K562 (cell line): ENCODE measurements at regions not wholly inside any gene's neighbourhood (a gene's known extent, or its start where the extent isn't known, plus 50 kb on each side); places are given as distances from the start of the nearest gene placed in this dataset.

Experiments used
- ATAC-seq: fragments of 200-7000 bp; cut with Tn5 transposase; 3 replicates; pipeline ENCODE4 v1.9.1; 2020; ENCODE audit warnings: moderate library complexity
- BruUV-seq: library from RNA; stranded (reverse); fragments of 400-500 nt; replicated peaks from 2 replicates; lab custom pipeline; 2021; lab: Mats Ljungman, UMichigan
- CTCF ChIA-PET: fragments of 300-600 bp; formaldehyde crosslinking; extraction: SDS; loops from one replicate; lab custom pipeline; 2021; ENCODE audit warnings: low intra/inter-chr PET ratio; lab: Yijun Ruan, JAX
- POLR2A ChIA-PET: fragments of 300-600, 350-650 bp; sonication (Branson Sonifier 250); formaldehyde crosslinking; extraction: SDS; loops from one replicate; lab custom pipeline; 2021; ENCODE audit warnings: antibody characterized with exemption, inconsistent platforms; lab: Yijun Ruan, JAX
- DNase-seq, 4 experiments: peaks; one replicate each; pipeline versions ENCODE4 v3.0.0 to v3.0.0-alpha.2; 2011 to 2018; ENCODE audit warnings: low spot score in 3 of 4, mixed read lengths in 3 of 4; ENCODE audit errors: extremely low read depth in 1 of 4
- FAIRE-seq: peaks from 2 replicates; lab custom pipeline; 2011; peaks lifted over from hg19 to GRCh38; lab: Jason Lieb, UNC
- H2AFZ ChIP-seq: 2 replicates; pipeline ENCODE4 v1.6.0; 2011; ENCODE audit warnings: low read depth, low read length, control low read depth, inconsistent platforms
- H3K27ac ChIP-seq: fragments of 200-600 bp; 3 replicates; pipeline ENCODE4 v1.8.0; 2011; ENCODE audit warnings: low read depth, mild to moderate bottlenecking, control low read depth, inconsistent platforms, low read length, moderate library complexity, mixed read lengths; ENCODE audit errors: extremely low read depth
- H3K27me3 ChIP-seq, 2 experiments: fragments of 300-600 bp in 1 of 2; 2 replicates in 1 of 2; 3 replicates in 1 of 2; pipeline versions ENCODE4 v1.6.0 to v1.8.0; 2011; ENCODE audit warnings: inconsistent platforms in 2 of 2, low read length in 2 of 2, mild to moderate bottlenecking in 1 of 2, mixed read lengths in 1 of 2, moderate library complexity in 1 of 2; ENCODE audit not compliant: control insufficient read depth in 2 of 2, insufficient read depth in 2 of 2
- H3K36me3 ChIP-seq: fragments of 300-600 bp; 3 replicates; pipeline ENCODE4 v1.8.0; 2011; ENCODE audit warnings: mild to moderate bottlenecking, low read length, inconsistent platforms; ENCODE audit not compliant: control insufficient read depth, insufficient read depth
- H3K4me1 ChIP-seq, 2 experiments: fragments of 200-600 bp in 1 of 2; replicated peaks in 1 of 2; 2 replicates in 1 of 2; 3 replicates in 1 of 2; pipeline versions ENCODE4 v1.5.1 to v1.8.0; 2011; ENCODE audit warnings: inconsistent platforms in 2 of 2, low read length in 2 of 2, mild to moderate bottlenecking in 1 of 2, mixed read lengths in 1 of 2, moderate library complexity in 1 of 2; ENCODE audit not compliant: control insufficient read depth in 2 of 2, insufficient read depth in 2 of 2
- H3K4me2 ChIP-seq: 2 replicates; pipeline ENCODE4 v1.6.1; 2011; ENCODE audit warnings: low read length, control low read depth, inconsistent platforms, mixed read lengths; ENCODE audit not compliant: insufficient read depth
- H3K4me3 ChIP-seq: fragments of 200-600 bp; sonication (generic), shearing (Covaris generic); 2 replicates; pipeline ENCODE4 v1.5.1; 2016; ENCODE audit warnings: control low read depth, inconsistent platforms
- H3K79me2 ChIP-seq: fragments of 200-600 bp; 3 replicates; pipeline ENCODE4 v1.8.0; 2011; ENCODE audit warnings: low read length, inconsistent platforms; ENCODE audit not compliant: control insufficient read depth, insufficient read depth
- H3K9ac ChIP-seq, 2 experiments: 2 replicates each; pipeline versions ENCODE4 v1.6.0 to v1.6.1; 2011; ENCODE audit warnings: low read depth in 2 of 2, low read length in 2 of 2, control low read depth in 1 of 2, inconsistent platforms in 1 of 2, mild to moderate bottlenecking in 1 of 2, mixed read lengths in 1 of 2; ENCODE audit not compliant: insufficient read depth in 1 of 2
- H3K9me1 ChIP-seq: one replicate; pipeline ENCODE4 v1.6.0; 2011; ENCODE audit warnings: inconsistent platforms, mild to moderate bottlenecking, low read length, moderate library complexity; ENCODE audit not compliant: control insufficient read depth, insufficient read depth
- H3K9me3 ChIP-seq: replicated peaks from 2 replicates; pipeline ENCODE4 v1.5.1; 2011; ENCODE audit warnings: low read depth, low read length, inconsistent platforms; ENCODE audit not compliant: control insufficient read depth, insufficient read depth
- H4K20me1 ChIP-seq: replicated peaks from 2 replicates; pipeline ENCODE4 v1.6.1; 2011; ENCODE audit warnings: low read length, inconsistent platforms, mixed read lengths; ENCODE audit not compliant: control insufficient read depth, insufficient read depth
- ARID1B ChIP-seq: fragments of 450-650 bp; IDR thresholded peaks from 2 replicates; pipeline ENCODE4 v1.6.1; 2016; ENCODE audit warnings: antibody characterized with exemption, mild to moderate bottlenecking, inconsistent platforms
- BCL6 ChIP-seq: fragments of 250-450 bp; sonication (Bioruptor Pico); IDR thresholded peaks from 2 replicates; pipeline ENCODE4 v1.4.0; 2020
- ETV5 ChIP-seq: sonication (generic); formaldehyde crosslinking; IDR thresholded peaks from 2 replicates; pipeline ENCODE4 v1.4.0; 2020; ENCODE audit warnings: low read depth, mild to moderate bottlenecking, missing genetic modification reagents
- ETV6 ChIP-seq, 3 experiments: fragments of 150-350 bp in 1 of 3; sonication (generic) in 1 of 3; formaldehyde crosslinking in 1 of 3; IDR thresholded peaks; 2 replicates each; pipeline versions ENCODE4 v1.6.1 to v1.8.0; 2014 to 2022; ENCODE audit warnings: borderline replicate concordance in 2 of 3, low read depth in 2 of 3, antibody characterized with exemption in 1 of 3, low read length in 1 of 3, mild to moderate bottlenecking in 1 of 3, missing genetic modification reagents in 1 of 3
- KAT7 ChIP-seq: sonication (generic); formaldehyde crosslinking; IDR thresholded peaks from 2 replicates; pipeline ENCODE4 v1.8.0; 2022; ENCODE audit warnings: missing genetic modification reagents, mild to moderate bottlenecking, borderline replicate concordance
- MITF ChIP-seq: IDR thresholded peaks from 2 replicates; pipeline ENCODE4 v1.6.1; 2014; ENCODE audit warnings: antibody characterized with exemption
- NCOA1 ChIP-seq: fragments of 450-650 bp; IDR thresholded peaks from 2 replicates; pipeline ENCODE4 v1.6.1; 2016; ENCODE audit warnings: low read depth
- NONO ChIP-seq, 2 experiments: fragments of 200-400 bp in 1 of 2; fragments of 450-650 bp in 1 of 2; formaldehyde crosslinking in 1 of 2; IDR thresholded peaks; 2 replicates each; pipeline ENCODE4 v1.6.1; 2017; ENCODE audit warnings: low read depth in 2 of 2, mild to moderate bottlenecking in 2 of 2, moderate library complexity in 2 of 2, low read length in 1 of 2
- POLR3A ChIP-seq: IDR thresholded peaks from 2 replicates; pipeline ENCODE4 v1.6.1; 2011; ENCODE audit warnings: borderline replicate concordance, mild to moderate bottlenecking, moderate library complexity; ENCODE audit not compliant: insufficient read length, insufficient read depth; ENCODE audit errors: extremely low read depth
- PURB ChIP-seq: sonication (generic); formaldehyde crosslinking; IDR thresholded peaks from 2 replicates; pipeline ENCODE4 v1.9.0; 2021; ENCODE audit warnings: low read depth, mild to moderate bottlenecking, missing genetic modification reagents
- SIRT6 ChIP-seq: IDR thresholded peaks from one replicate; pipeline ENCODE4 v1.6.1; 2012; ENCODE audit warnings: low read depth, mild to moderate bottlenecking, control low read depth, inconsistent platforms, low read length, moderate library complexity
- U2AF2 ChIP-seq: fragments of 200-400 bp; formaldehyde crosslinking; optimal IDR thresholded peaks from 2 replicates; pipeline ENCODE3; 2017; ENCODE audit warnings: low read depth, mild to moderate bottlenecking, low read length
- USF2 ChIP-seq: sonication (generic); formaldehyde crosslinking; IDR thresholded peaks from 2 replicates; pipeline ENCODE4 v1.5.0; 2020; ENCODE audit warnings: missing genetic modification reagents
- ZNF41 ChIP-seq: fragments of 250-450 bp; sonication (Bioruptor Pico); conservative IDR thresholded peaks from 2 replicates; pipeline ENCODE4 v1.4.0; 2020; ENCODE audit warnings: mild to moderate bottlenecking
- ZNF436 ChIP-seq: fragments of 250-450, 450-650 bp; sonication (Bioruptor Pico); formaldehyde crosslinking; IDR thresholded peaks from 2 replicates; pipeline ENCODE4 v1.7.0; 2020; ENCODE audit warnings: mild to moderate bottlenecking
- ZNF512 ChIP-seq: IDR thresholded peaks from 2 replicates; pipeline ENCODE4 v1.6.1; 2016; ENCODE audit warnings: missing genetic modification characterization, missing compliant biosample characterization
- ZNF586 ChIP-seq: fragments of 450-650 bp; formaldehyde crosslinking; conservative IDR thresholded peaks from 2 replicates; pipeline ENCODE4 v1.4.0; 2020; ENCODE audit warnings: mild to moderate bottlenecking, moderate library complexity
- WGBS: fragments of 100-300 bp; shearing (Covaris generic); methylation state at CpG from one replicate; pipeline ENCODE4 v1.1.6; 2016; ENCODE audit warnings: low coverage, mixed read lengths; ENCODE audit not compliant: insufficient coverage; ENCODE audit errors: missing lambda C conversion rate; 5-methylcytosine and 5-hydroxymethylcytosine counted together
- in situ Hi-C: fragments of 300-500 bp; cut with MboI; formaldehyde crosslinking; loops from 4 replicates; pipeline ENCODE4 v1.15.0; 2018; ENCODE audit warnings: inconsistent platforms, mixed read lengths
- intact Hi-C: fragments of 100-400 bp; cut with micrococcal nuclease; formaldehyde crosslinking; loops from 2 replicates; pipeline ENCODE4 v1.14.2; 2022

GRCh38 chr18:78924786-78925540 lies 54.7 kb upstream of the SALL3 start:
- WGBS: 2% methylated on average over 25 of the region's 43 CpGs
- no peak overlapping the region for H2AFZ ChIP-seq
- FAIRE-seq: no peak
- CTCF ChIA-PET: no interaction called here
- no peaks in the 10 kb centered on the region for H3K9me3 ChIP-seq
- no peaks in the 10 kb centered on the region for H3K79me2 ChIP-seq
- H3K27me3 ChIP-seq: peaks cover 6 to 55% of the 10 kb centered on the region in 2 experiments
- ATAC-seq: no peak
- TF ChIP-seq USF2 (CRISPR knock-in tag) (no peak), KAT7 (CRISPR knock-in tag) (no peak), ARID1B (no peak), ZNF512 (tag) (no peak), U2AF2 (no peak), NONO (IDR thresholded peaks at IDR 0.05; ENCODE audit: low read depth in 2 of 2, low read length in 1 of 2) (no peak), ETV5 (no peak), ZNF586 (CRISPR knock-in tag) (no peak), ETV6 (IDR thresholded peaks at IDR 0.05; ENCODE audit: borderline replicate concordance in 1 of 2, low read depth in 2 of 2, low read length in 1 of 2) (no peak), ETV6 (CRISPR knock-in tag; IDR thresholded peaks at IDR 0.05; ENCODE audit: borderline replicate concordance) (no peak), SIRT6 (no peak), NCOA1 (no peak), ZNF41 (CRISPR knock-in tag) (no peak), POLR3A (no peak), ZNF436 (CRISPR knock-in tag) (no peak), BCL6 (no peak), MITF (no peak), PURB (CRISPR knock-in tag) (no peak)
- no peak overlapping the region for H3K4me3 ChIP-seq
- H3K4me1 ChIP-seq: no peaks in the 10 kb centered on the region; a peak in 2 of 5 replicates
- H3K9ac ChIP-seq: no peak overlapping the region
- no peak overlapping the region for H3K27ac ChIP-seq
- BruUV-seq: no TSS peak
- no peak for DNase-seq
- no peaks in the 10 kb centered on the region for H4K20me1 ChIP-seq
- no peak overlapping the region for H3K4me2 ChIP-seq
- intact Hi-C loops (no loop called here), in situ Hi-C loops (no loop called here)
- no peaks in the 10 kb centered on the region for H3K9me1 ChIP-seq
- H3K36me3 ChIP-seq: no peaks in the 10 kb centered on the region
- POLR2A ChIA-PET: no interaction called here
